PFSK-1 (cell line): ENCODE measurements at regions not wholly inside any gene's neighbourhood (a gene's known extent, or its start where the extent isn't known, plus 50 kb on each side); places are given as distances from the start of the nearest gene placed in this dataset.

Experiments
- FOXP2 ChIP-seq: optimal IDR thresholded peaks from 2 replicates; pipeline ENCODE3; 2011; ENCODE audit warnings: borderline replicate concordance, control low read depth, inconsistent platforms; ENCODE audit not compliant: insufficient read depth; ENCODE audit errors: extremely low read length, extremely low read depth
- POLR2AphosphoS5 ChIP-seq: IDR thresholded peaks from 2 replicates; pipeline ENCODE4 v1.6.1; 2012; ENCODE audit warnings: low read depth, mild to moderate bottlenecking, control low read depth, low read length, moderate library complexity
- SIN3A ChIP-seq: IDR thresholded peaks from 2 replicates; pipeline ENCODE4 v1.6.1; 2012; ENCODE audit warnings: mild to moderate bottlenecking, low read length, moderate library complexity, borderline replicate concordance; ENCODE audit not compliant: insufficient read depth
- TF ChIP-seq, protein P1 (sequence below), 2 experiments: IDR thresholded peaks; 2 replicates each; pipeline versions ENCODE4 v1.6.1 to v1.8.0; 2011 to 2012; ENCODE audit warnings: low read depth in 2 of 2, low read length in 2 of 2, control low read depth in 1 of 2, inconsistent platforms in 1 of 2, mild to moderate bottlenecking in 1 of 2, moderate library complexity in 1 of 2; ENCODE audit not compliant: insufficient read depth in 1 of 2

DNA sequence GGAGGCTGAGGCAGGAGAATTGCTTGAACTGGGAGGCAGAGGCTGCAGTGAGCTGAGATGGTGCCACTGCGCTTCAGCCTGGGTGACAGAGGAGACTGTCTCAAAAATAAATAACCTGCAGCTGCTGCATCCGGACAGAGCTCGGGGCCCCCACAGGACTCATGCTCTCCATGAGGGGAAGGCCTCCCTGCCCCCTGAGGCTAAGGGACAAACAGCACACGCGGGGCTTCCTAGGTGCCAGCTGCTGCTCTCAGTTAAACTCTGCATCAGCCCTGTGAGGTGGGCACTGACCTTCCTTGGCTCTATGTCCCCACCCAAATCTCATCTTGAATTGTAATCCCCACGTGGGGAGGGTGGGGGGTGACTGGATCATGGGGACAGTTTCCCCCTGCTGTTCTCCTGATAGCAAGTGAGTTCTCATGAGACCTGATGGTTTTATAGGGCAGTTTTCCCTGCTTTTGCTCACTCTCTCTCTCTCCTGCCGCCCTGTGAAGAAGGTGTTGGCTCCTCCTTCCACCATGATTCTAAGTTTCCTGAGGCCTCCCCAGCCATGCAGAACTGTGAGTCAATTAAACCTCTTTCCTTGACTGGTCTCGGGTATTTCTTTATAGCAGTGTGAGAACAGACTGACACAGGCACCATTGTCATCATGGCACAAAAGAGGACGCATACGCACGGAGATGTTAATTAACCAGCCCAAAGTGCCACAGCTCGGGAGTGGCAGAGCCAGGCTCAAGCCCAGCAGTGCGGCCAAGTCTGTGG, 49.9 kb upstream of the TAF1B start:
- TF ChIP-seq, protein P1, sequence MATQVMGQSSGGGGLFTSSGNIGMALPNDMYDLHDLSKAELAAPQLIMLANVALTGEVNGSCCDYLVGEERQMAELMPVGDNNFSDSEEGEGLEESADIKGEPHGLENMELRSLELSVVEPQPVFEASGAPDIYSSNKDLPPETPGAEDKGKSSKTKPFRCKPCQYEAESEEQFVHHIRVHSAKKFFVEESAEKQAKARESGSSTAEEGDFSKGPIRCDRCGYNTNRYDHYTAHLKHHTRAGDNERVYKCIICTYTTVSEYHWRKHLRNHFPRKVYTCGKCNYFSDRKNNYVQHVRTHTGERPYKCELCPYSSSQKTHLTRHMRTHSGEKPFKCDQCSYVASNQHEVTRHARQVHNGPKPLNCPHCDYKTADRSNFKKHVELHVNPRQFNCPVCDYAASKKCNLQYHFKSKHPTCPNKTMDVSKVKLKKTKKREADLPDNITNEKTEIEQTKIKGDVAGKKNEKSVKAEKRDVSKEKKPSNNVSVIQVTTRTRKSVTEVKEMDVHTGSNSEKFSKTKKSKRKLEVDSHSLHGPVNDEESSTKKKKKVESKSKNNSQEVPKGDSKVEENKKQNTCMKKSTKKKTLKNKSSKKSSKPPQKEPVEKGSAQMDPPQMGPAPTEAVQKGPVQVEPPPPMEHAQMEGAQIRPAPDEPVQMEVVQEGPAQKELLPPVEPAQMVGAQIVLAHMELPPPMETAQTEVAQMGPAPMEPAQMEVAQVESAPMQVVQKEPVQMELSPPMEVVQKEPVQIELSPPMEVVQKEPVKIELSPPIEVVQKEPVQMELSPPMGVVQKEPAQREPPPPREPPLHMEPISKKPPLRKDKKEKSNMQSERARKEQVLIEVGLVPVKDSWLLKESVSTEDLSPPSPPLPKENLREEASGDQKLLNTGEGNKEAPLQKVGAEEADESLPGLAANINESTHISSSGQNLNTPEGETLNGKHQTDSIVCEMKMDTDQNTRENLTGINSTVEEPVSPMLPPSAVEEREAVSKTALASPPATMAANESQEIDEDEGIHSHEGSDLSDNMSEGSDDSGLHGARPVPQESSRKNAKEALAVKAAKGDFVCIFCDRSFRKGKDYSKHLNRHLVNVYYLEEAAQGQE (IDR thresholded peaks at IDR 0.05; ENCODE audit: insufficient read depth in 1 of 2, low read depth in 2 of 2, low read length in 2 of 2) = no peak
- TF ChIP-seq SIN3A = no peak
- TF ChIP-seq POLR2AphosphoS5 = no peak
- no peak for TF ChIP-seq FOXP2
